AG04449 (cell line): ENCODE measurements at regions not wholly inside any gene's neighbourhood (a gene's known extent, or its start where the extent isn't known, plus 50 kb on each side); places are given as distances from the start of the nearest gene placed in this dataset.

Source experiments
- CTCF ChIA-PET: fragments of 350-600 bp; formaldehyde crosslinking; extraction: SDS; loops from one replicate; lab custom pipeline; 2021; ENCODE audit warnings: antibody characterized with exemption; lab: Yijun Ruan, JAX
- POLR2A ChIA-PET: fragments of 400-600, 350-600 bp; formaldehyde crosslinking; extraction: SDS; loops from one replicate; lab custom pipeline; 2020; ENCODE audit warnings: antibody characterized with exemption, inconsistent platforms; lab: Yijun Ruan, JAX
- DNase-seq: peaks from one replicate; pipeline ENCODE4 v3.0.0-alpha.2; 2010; ENCODE audit warnings: low read depth, low spot score
- H3K4me3 ChIP-seq: 2 replicates; pipeline ENCODE4 v1.5.1; 2011; ENCODE audit warnings: low read depth, mild to moderate bottlenecking, control low read depth, low read length
- TF ChIP-seq, protein P1 (sequence below): IDR thresholded peaks from one replicate; pipeline ENCODE4 v1.5.1; 2011; ENCODE audit warnings: mild to moderate bottlenecking, moderate library complexity, low read length, control low read depth, inconsistent platforms; ENCODE audit not compliant: insufficient read depth; ENCODE audit errors: missing control alignments

DNA sequence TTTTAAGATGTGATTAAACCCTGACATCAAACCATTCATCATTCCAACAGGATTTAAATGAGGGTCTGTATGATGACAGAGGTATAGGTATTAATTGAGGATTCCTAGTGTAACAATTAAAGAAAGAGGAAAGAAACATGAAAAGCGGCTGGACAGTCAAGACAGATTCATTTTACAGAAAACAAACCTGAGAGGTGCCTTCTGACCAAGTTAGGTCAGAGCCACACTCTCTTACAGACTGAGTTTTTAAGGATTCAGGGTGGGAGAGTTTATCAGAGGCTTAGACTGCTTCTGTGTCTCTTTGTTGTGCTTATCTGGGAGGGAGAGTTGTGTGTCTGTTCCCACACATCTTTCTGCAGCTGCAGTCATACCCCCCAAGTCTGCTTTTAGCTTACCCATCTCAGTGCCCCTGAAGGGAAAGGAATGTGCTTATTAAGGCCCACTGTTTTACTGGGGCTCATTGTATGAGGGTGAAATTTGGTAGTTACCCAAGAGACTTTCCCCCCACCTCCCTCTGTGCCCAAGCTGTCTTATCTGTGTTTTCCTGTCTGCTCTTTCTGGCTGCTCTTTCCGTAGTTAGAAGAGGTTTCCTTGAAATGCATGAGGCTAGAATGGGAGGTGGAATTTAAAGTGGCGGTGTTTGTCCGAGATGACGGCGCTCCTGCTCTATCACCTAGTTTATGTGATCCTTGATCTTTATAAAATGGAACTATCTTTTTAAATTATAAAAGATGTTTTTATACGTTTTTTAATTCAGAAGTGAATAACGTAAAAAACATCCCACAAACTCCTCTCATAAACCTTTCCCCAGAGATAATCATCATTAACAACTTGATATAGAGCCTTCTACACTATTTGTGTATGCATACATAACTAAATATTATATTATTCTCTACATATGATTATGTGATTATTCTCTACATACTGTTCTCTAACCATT is 96.0 kb upstream of the TNFSF4 start:
- CTCF ChIA-PET, result no interaction called here
- POLR2A ChIA-PET, result no interaction called here
- no peak for DNase-seq
- TF ChIP-seq, protein P1, sequence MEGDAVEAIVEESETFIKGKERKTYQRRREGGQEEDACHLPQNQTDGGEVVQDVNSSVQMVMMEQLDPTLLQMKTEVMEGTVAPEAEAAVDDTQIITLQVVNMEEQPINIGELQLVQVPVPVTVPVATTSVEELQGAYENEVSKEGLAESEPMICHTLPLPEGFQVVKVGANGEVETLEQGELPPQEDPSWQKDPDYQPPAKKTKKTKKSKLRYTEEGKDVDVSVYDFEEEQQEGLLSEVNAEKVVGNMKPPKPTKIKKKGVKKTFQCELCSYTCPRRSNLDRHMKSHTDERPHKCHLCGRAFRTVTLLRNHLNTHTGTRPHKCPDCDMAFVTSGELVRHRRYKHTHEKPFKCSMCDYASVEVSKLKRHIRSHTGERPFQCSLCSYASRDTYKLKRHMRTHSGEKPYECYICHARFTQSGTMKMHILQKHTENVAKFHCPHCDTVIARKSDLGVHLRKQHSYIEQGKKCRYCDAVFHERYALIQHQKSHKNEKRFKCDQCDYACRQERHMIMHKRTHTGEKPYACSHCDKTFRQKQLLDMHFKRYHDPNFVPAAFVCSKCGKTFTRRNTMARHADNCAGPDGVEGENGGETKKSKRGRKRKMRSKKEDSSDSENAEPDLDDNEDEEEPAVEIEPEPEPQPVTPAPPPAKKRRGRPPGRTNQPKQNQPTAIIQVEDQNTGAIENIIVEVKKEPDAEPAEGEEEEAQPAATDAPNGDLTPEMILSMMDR, result no peak
- no peak overlapping the region for H3K4me3 ChIP-seq

DNA sequence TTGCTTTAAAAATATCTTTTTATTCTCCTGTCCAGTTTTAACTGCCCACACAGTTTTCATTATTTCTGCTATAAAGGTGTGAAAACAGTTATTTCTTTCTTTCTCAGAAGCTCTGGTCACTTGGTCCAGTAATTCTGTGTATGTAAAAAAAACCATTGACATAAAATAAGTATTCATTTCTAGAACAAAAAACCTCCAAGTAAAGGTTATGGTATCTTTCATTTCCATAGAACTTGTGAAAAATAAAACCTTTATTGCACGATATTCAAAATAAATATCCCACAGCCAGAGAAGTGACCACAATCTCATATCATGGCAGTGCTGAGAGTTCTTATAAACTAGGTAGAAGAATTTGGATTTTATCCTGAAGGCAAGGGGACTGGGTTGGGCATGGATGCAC is 96.9 kb upstream of the TNFSF4 start:
- no peak for DNase-seq
- CTCF ChIA-PET, result no interaction called here

DNA sequence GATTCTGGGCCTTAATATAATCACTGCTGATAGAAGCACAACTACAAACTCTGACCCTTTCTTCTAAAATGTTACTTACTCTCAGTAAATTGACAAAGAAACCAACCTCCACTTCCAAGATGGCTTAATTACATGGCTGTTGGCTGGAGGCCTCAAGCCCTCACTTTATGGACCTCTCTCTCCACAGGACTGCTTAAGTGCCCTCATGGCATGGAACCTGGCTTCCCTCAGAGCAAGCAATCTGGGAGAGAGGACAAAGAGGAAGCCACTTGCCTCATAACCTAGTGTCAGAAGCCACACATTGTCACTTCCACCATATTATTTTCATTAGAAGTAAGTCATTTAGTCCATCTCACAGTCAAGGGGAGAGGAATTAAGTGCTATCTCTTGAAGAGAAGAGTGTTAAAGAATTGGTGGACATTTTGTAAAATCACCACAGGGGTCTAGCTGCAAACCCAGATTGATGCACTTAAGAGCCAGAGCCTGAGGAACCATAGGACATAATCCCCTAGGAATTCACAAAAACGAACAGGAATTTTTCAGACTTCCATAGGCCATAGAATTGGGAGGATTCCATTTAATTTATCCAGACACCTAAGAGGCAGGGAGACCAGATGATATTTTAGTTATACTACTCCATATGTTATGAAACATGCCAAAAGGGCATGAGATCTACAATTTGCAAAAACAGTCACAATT is 97.5 kb upstream of the TNFSF4 start:
- DNase-seq, result no peak
- no peak overlapping the region for H3K4me3 ChIP-seq
- ChIA-PET CTCF (interaction anchor here (0.7 kb wide), 1 partner anchor 18 kb away, joined by 3 read pairs; no protein-coding TSS in a partner anchor), POLR2A (no interaction called here)
- TF ChIP-seq, protein P1, result no peak

More for the DNA sequence above, 96.9 kb upstream of the TNFSF4 start:
- TF ChIP-seq, protein P1, result no peak
- POLR2A ChIA-PET, result no interaction called here
- H3K4me3 ChIP-seq, result no peak overlapping the region

DNA sequence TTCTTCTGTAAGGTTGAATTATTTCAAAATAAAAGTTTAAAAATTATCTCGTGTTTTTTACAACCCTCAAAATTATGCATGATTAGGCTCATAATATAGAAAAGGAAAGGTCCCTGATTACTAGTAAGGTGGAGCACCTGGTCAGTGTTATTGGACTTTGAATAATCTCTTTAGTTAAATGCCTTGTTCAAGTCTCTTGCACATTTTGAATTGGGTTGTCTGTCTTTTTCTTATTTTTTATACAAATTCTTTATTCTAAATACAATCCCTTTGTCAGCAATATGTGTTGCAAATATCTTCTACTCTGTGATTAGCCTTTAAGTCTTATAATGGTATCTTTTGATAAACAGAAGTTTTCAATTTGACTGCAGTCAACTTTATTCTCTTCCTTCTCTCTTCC is 100.7 kb upstream of the TNFSF4 start:
- TF ChIP-seq, protein P1, result no peak
- ChIA-PET POLR2A (no interaction called here), CTCF (no interaction called here)
- DNase-seq, result no peak
- H3K4me3 ChIP-seq, result no peak overlapping the region

DNA sequence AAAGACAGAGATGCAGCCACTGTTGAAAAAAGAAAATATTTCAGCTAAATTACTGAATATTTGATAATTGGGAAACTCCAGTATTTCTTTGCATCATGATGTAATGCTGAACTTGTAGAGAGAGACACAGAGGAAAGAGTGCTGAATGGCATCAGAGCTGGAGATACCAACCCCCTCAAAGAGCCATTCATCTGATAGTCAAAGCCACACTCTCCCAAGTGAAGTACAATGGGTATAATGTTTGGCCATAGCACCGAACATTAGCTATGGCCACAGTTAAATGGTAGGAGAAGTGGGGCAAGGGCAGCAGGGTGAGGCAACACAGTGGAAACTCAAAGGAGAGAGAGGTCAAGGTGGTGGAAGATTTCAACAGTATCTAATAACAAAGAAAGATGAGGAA is 107.5 kb upstream of the TNFSF4 start:
- ChIA-PET POLR2A (no interaction called here), CTCF (interaction anchor here (0.8 to 1.6 kb wide), 2 partner anchors 8 to 569 kb away, joined by 3 to 5 read pairs; no protein-coding TSS in a partner anchor)
- TF ChIP-seq, protein P1, result no peak
- no peak for DNase-seq
- H3K4me3 ChIP-seq, result no peak overlapping the region

DNA sequence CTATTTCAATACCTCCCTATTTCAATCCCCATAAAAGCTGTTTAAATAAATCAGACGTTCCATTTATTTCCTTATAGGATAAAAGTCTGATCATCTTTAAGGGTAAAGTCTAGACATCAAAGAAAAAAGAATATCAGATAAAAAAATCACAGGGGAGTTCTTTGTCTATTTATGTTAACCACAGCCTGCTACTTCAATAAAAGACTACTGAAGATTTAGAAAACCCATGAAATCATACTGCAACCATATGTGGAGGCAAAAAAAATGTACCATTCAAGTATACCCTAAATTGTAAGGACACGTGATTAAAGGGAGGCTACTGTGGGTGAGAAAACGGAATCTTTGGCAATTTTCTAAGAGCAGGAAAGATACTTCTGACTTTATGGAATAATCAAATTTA is 108.2 kb upstream of the TNFSF4 start:
- POLR2A ChIA-PET, result no interaction called here
- no peak for DNase-seq
- H3K4me3 ChIP-seq, result no peak overlapping the region
- TF ChIP-seq, protein P1, result no peak
- CTCF ChIA-PET, result interaction anchor here (1.6 kb wide), 1 partner anchor 570 kb away, joined by 5 read pairs; no protein-coding TSS in a partner anchor
